ENCODE measurements at regions not wholly inside any gene's neighbourhood (a gene's known extent, or its start where the extent isn't known, plus 50 kb on each side); places are given as distances from the start of the nearest gene placed in this dataset.

DNA sequence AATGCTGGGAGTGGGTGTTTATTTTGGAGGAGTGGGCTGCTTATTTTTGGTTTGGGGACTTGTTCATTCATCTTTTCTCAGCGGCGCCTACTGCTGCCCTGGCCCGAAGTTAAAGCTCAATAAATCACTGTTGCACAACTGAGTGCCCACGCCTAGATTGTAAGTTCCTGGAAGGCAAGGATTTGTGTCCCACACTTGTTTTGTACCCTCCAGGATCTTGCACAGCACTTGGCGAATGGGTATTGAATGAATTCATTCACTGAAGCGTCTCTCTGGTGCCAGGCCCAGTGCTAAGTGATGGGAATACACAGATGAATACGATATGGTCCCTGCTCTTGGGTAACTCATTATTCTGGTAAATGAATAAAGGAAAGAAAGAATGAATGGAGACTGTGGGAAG lies 153.3 kb upstream of the PARP11 start:
- Mint-ChIP-seq H3K27me3 (no peaks in the 10 kb centered on the region), H3K27ac (no peak overlapping the region), H3K9me3 (no peaks in the 10 kb centered on the region), H3K36me3 (no peaks in the 10 kb centered on the region), H3K4me1 (peaks cover 53% of the 10 kb centered on the region), H3K4me3 (no peak overlapping the region)

DNA sequence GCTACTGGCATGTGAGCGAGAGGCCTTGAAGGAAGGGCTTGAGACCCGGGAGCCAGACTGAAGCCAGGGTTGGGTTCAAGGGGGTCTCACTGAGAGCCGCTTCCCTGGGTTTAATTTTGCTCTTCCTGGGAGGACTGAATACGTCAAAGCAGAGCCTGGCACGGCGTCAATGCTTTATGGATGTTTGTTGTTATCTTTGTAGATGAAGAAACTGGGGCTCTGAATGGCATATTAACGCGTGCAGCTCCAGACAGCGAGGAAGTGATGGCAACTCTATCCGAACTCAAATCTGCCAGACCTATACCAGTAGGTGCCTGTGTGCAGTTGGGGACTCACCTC lies 152.8 kb upstream of the PARP11 start:
- peaks cover 53% of the 10 kb centered on the region for H3K4me1 Mint-ChIP-seq
- no peaks in the 10 kb centered on the region for H3K9me3 Mint-ChIP-seq
- no peaks in the 10 kb centered on the region for H3K36me3 Mint-ChIP-seq
- H3K4me3 Mint-ChIP-seq = no peak overlapping the region
- no peaks in the 10 kb centered on the region for H3K27me3 Mint-ChIP-seq
- no peak overlapping the region for H3K27ac Mint-ChIP-seq

DNA sequence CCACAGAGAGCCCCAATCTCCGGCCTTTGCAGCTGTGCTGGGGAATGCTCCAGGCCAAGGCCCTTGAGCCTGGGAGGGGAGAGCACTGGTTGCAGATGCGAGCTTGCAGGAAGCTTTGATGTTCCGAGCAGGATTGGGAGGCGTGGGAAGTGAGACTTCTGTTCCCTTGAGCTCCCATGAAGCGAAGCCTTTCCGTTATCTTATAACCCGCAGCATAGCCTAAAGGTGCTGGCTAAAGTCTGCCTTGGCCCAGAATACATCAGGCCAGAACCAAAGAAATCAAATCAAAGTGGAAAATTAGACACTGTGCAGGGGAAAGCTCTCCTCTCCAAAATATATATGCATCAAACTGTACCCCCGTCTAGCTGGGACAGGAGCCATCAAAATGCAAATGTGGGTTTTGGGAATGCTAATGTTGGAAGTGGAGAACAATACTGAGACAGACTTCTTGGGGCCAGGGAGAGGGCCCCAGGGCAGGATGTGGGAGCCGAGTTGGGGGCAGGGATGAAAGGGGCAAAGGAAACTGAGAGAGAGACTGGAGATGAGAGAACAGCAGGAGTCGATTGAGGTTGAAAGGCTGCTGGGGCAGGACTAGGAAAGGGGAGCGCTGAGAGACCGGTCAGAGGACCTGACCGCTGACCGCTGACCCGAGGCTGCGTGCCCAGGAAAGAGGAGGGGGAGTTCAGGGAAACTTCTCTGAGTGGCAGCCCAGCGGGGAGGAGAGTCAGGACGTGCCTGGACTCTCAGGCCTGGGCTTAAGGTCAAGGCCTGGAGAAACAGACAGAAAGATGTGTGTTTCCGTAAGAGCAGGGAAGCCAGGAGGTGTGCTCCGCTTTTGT lies 152.2 kb upstream of the PARP11 start:
- H3K4me1 Mint-ChIP-seq = peaks cover 49% of the 10 kb centered on the region
- H3K36me3 Mint-ChIP-seq = no peaks in the 10 kb centered on the region
- H3K4me3 Mint-ChIP-seq = no peak overlapping the region
- H3K9me3 Mint-ChIP-seq = no peaks in the 10 kb centered on the region
- no peaks in the 10 kb centered on the region for H3K27me3 Mint-ChIP-seq
- H3K27ac Mint-ChIP-seq = no peak overlapping the region

DNA sequence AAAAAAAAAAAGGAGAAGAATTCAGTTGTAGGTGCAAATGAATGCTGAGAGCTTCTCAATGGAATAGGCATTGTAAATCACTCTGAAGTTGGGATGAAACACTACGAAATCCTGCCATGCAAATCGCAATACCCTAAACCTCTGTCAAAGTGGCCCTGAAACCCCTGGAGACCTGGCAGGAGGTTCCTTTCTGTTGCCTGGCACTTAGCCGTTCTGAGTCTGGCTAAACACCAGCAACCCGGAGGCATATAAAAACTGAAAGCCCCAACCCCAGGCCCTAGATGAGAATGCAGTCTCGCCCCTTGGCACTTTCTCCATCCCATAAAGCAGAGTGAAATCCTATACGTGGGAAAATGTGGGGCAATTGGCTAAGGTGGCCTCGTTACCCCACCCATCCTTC lies 151.5 kb upstream of the PARP11 start:
- H3K36me3 Mint-ChIP-seq = no peaks in the 10 kb centered on the region
- peaks cover 42% of the 10 kb centered on the region for H3K4me1 Mint-ChIP-seq
- H3K9me3 Mint-ChIP-seq = no peaks in the 10 kb centered on the region
- no peaks in the 10 kb centered on the region for H3K27me3 Mint-ChIP-seq
- H3K27ac Mint-ChIP-seq = no peak overlapping the region
- H3K4me3 Mint-ChIP-seq = no peak overlapping the region

DNA sequence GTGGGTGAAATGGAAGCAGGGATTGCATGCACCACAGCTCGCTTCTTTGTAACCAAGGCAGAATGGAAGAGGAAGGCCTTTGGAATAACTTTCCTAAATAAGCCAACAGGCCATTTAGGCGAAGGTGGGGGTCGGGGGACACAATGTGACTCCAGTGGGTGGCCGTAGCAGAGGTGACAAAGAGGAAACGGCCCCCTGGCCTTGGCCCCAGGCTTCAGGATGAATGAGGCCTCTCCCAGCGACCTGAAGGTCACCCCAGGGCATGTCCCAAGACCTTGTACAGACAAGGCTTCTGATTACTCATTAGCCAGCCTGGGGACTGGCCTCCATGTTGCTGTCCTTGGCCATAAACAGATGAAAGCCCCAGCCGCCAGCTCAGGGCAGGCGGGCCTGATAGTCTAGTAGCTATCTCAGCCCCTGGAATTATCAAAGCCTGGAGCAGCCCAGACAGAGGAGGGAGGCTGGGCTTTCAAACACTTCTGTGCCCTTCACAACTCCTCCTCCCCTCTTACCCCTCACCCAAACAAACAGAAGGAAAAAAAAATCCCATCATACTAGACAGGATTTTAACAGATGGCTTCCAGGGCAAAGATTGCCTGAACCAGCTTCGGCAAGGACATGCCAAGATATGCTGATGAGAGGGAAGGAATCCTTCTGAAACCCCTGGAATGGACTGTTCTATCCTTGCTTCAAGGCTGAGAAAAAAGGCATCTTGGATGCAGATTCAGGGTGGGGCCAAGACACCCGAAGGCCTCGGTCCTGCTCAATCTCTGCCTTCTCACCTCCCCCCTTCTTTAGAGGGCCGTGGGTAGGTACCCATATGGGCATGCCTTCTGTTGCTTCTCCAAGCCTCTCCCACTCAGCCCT lies 142.3 kb upstream of the PARP11 start:
- Mint-ChIP-seq H3K27ac (no peak overlapping the region), H3K4me1 (no peaks in the 10 kb centered on the region), H3K9me3 (no peaks in the 10 kb centered on the region)

DNA sequence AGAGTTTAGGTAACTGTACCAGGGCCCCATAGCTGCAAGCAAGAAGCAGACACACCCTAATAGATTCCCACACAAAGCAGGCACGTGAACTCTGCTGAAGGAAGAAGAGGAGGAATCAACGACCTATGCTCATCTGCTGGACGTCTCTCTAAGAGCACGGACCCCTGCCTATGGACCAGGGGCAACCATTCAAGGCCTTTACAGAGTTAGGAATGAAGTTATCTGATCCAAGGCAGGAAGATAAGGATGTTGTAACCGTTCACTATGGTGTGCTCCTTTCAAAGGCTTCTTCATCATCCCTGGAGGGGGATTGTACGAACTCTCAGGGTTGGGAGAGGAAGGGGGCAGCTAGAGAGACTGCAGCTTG lies 141.6 kb upstream of the PARP11 start:
- H3K9me3 Mint-ChIP-seq = no peaks in the 10 kb centered on the region
- H3K27ac Mint-ChIP-seq = no peak overlapping the region
- no peak overlapping the region for H3K4me3 Mint-ChIP-seq
- H3K36me3 Mint-ChIP-seq = no peaks in the 10 kb centered on the region
- no peaks in the 10 kb centered on the region for H3K4me1 Mint-ChIP-seq
- H3K27me3 Mint-ChIP-seq = no peaks in the 10 kb centered on the region

More for the DNA sequence above, 142.3 kb upstream of the PARP11 start:
- no peaks in the 10 kb centered on the region for H3K27me3 Mint-ChIP-seq
- no peaks in the 10 kb centered on the region for H3K36me3 Mint-ChIP-seq
- H3K4me3 Mint-ChIP-seq = no peak overlapping the region

DNA sequence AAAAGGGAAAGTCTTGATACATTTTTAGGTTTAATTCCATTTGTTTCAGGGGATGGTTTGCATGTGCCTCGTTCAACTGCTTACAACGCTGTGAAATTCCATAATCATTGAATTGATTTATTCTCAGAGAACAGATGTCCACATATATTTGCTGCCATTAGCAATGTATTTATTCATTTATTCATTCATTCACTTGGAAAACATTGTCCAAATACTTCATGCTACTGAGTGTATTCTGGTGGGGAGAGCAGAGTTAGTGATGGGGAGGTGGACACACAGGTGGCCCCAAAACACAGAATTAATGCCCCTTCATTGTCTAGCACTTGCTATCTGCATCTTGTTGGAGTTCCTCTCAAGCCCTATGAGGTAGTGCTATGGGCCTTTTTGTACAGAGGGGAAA lies 141.2 kb upstream of the PARP11 start:
- Mint-ChIP-seq H3K27ac (no peak overlapping the region), H3K27me3 (no peaks in the 10 kb centered on the region), H3K4me3 (no peak overlapping the region), H3K9me3 (no peaks in the 10 kb centered on the region), H3K4me1 (no peaks in the 10 kb centered on the region), H3K36me3 (no peaks in the 10 kb centered on the region)

DNA sequence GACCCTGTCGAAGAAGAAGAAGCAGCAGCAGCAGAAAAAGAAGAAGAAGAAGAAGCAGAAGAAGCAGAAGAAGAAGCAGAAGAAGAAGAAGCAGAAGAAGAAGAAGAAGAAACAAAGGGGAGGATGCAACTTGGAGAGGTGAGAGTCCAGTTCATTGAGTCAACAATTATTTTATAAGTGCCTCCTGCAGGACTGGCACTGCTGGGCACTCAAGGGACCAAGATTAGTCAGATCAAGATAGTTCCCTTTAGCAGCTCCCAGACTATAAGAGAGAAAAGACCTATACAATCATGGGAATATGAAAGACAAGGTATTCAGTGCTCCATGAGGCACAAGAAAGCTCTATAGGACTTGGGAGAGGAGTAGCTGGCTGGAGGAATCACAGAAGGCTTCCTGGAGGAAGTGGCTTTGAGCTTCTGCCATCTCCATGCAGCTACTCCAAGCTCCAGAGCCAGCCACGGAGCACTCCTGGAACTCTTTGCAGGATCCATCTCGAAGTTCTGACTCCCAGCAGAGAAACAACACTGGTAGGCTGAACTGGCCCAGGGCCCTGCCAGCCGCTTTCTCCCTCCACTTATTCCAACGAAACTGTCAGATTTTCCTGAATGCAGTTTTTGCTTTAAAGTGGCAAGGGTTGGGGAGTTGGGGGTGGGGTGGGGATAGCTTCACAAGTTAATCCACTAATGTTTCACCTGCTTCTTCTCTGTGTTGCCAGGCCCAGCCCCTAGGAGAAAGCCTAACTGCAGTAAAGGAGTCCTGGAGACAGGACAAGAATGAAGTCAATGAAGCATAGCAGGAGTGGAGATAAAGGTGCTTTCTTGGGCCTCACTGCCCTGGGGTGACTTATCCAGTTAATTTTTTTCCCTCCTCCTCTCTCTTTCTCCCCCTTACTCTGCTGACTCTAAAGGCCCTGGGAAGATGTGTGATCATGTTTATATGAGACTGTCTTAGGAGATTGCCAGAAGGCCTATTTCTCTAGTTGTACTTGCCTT lies 140.1 kb upstream of the PARP11 start:
- Mint-ChIP-seq H3K9me3 (no peaks in the 10 kb centered on the region), H3K27ac (no peak overlapping the region), H3K27me3 (no peaks in the 10 kb centered on the region), H3K4me1 (no peaks in the 10 kb centered on the region), H3K4me3 (no peak overlapping the region), H3K36me3 (no peaks in the 10 kb centered on the region)

DNA sequence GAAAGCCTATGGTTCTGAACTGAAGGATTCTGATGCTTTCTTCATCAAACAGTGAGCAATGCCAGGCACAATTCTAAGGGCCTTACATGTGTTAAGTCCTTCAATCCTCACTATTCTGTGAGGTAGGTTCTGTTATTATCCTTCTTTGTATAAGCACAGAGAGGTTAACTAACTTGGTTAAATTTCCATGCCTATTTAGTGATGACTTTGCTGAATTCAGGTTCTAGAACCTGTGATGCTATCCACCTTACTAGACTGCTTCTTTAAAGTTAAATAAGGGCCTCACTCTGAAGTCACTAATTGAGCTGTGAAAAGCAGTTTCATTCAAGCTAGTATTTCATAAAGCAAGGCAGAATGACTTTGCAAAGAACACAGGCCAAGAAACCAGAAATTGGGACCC lies 138.9 kb upstream of the PARP11 start:
- no peak overlapping the region for H3K4me3 Mint-ChIP-seq
- H3K4me1 Mint-ChIP-seq = no peaks in the 10 kb centered on the region
- H3K27ac Mint-ChIP-seq = no peak overlapping the region
- H3K36me3 Mint-ChIP-seq = no peaks in the 10 kb centered on the region
- no peaks in the 10 kb centered on the region for H3K9me3 Mint-ChIP-seq
- H3K27me3 Mint-ChIP-seq = no peaks in the 10 kb centered on the region

DNA sequence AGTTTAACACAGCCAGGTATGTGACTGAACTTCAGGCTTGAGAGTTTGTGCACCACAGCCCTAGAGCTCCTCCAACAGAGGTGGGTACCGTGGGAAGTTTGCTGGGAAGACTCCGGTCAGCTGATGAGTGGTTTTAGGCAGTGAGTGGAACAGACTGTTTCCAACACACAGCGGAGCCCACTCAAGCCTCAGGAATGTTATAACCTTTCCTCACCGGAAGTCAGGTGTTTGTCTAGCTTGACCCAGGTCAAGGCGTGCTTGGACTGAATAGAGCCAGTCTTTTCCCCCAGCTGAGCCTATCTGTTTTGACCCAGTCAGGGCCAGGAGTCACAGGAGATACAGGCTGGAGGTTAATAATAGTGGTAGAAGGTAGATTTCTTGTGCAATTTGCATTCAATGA lies 138.4 kb upstream of the PARP11 start:
- no peak overlapping the region for H3K4me3 Mint-ChIP-seq
- H3K36me3 Mint-ChIP-seq = no peaks in the 10 kb centered on the region
- no peaks in the 10 kb centered on the region for H3K27me3 Mint-ChIP-seq
- no peaks in the 10 kb centered on the region for H3K4me1 Mint-ChIP-seq
- H3K9me3 Mint-ChIP-seq = no peaks in the 10 kb centered on the region
- H3K27ac Mint-ChIP-seq = no peak overlapping the region

DNA sequence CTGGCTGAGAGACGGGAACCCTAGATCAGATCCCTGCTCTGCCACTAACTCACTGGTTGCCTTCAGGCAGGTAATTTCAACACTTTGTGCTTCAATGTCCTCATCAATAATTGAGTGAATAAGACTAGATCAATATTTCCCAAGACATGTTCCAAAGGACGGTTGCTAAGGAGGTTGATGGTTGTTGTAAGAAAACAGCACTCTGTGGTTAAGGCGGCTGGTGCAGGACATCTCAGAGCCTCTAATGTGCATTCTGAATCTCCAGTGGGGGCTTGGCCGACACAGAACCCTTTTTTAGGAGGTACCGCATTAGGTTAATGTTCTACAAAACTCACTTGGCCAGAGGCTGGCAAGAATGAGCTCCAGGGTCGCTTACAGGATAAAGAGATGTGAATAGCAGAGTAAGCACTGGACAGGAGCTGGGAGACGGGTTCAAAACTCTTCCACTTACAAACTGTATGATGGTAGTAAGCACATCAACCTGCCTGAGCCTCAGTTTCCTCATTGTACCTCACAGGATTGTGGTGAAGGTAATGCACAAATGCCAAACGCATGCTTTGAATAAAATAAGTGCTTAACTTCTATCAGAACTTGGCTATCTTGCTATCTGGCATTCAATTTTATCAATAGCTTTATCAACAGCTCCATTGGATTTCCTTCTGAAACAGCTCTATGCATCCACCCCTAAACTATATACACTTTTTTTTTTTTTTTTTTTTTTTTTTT lies 136.9 kb upstream of the PARP11 start:
- H3K36me3 Mint-ChIP-seq = no peaks in the 10 kb centered on the region
- no peaks in the 10 kb centered on the region for H3K27me3 Mint-ChIP-seq
- H3K9me3 Mint-ChIP-seq = no peaks in the 10 kb centered on the region
- no peak overlapping the region for H3K27ac Mint-ChIP-seq
- H3K4me1 Mint-ChIP-seq = no peaks in the 10 kb centered on the region
- no peak overlapping the region for H3K4me3 Mint-ChIP-seq

DNA sequence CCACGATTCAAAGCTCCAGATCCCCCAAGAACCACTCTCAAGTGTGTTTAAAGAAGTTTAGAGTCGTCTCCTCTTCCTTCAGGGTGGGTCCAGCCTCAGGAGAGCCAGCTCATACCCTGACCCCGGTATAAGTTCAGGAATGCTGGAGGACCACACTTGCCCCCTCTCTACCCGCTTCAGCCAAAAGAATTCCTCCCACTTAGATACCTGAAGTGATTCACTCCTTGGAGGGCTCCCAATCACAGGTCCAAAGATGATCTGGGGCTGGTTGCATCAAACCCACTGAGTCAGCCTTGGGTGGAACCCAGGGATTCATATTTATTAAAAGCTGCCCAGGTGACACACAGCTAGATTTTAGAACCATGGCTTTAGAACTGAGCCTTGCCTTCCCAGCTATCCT lies 133.5 kb upstream of the PARP11 start:
- Mint-ChIP-seq H3K9me3 (no peaks in the 10 kb centered on the region), H3K36me3 (no peaks in the 10 kb centered on the region), H3K27me3 (no peaks in the 10 kb centered on the region), H3K27ac (no peak overlapping the region), H3K4me1 (no peaks in the 10 kb centered on the region), H3K4me3 (no peak overlapping the region)

DNA sequence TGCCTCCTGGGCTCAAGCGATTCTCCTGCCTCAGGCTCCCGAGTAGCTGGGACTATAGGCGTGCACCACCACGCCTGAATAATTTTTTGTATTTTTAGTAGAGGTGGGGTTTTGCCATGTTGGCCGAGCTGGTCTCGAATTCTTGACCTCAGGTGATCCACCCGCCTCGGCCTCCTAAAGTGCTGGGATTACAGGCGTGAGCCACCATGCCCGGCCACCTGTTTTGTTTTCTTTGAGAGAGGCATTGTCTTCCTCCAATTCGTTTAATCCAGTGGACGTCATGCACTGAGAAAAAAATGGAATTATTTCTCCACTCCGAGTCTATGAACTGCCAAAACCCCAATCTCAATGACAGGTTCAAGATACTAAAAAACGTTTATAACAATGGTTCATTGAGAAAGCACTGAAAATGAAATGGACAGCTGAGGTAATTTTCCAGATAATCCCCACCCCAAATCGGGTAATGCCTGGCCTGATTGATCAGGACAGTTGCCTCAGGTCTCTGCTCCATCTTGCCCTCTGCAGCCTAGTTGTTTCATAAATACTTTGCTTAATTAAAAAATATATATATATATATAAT lies 132.7 kb upstream of the PARP11 start:
- Mint-ChIP-seq H3K4me3 (no peak overlapping the region), H3K27ac (no peak overlapping the region), H3K27me3 (no peaks in the 10 kb centered on the region), H3K4me1 (no peaks in the 10 kb centered on the region), H3K36me3 (no peaks in the 10 kb centered on the region), H3K9me3 (no peaks in the 10 kb centered on the region)

DNA sequence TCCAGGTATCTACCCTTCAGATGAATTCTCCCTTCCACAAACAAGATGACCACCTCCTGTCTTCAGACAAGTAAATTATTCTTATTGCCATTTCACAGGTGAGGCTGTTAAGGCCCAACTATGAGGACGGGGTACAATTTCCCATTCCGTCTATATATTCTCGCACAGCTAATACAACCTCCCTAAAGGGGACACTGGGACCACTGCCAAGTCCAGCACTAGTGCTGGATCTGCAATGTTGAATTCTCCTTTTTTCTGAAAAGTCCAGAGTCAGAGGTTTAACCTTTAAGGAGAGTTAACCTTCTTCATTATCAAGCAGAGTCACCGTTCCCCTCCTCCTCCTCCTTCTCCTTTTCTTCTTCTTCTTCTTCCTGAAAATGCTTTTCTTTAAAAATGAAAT lies 130.4 kb upstream of the PARP11 start:
- no peaks in the 10 kb centered on the region for H3K9me3 Mint-ChIP-seq
- H3K36me3 Mint-ChIP-seq = no peaks in the 10 kb centered on the region
- H3K27me3 Mint-ChIP-seq = no peaks in the 10 kb centered on the region
- no peak overlapping the region for H3K4me3 Mint-ChIP-seq
- no peak overlapping the region for H3K27ac Mint-ChIP-seq
- H3K4me1 Mint-ChIP-seq = peaks cover 12% of the 10 kb centered on the region

DNA sequence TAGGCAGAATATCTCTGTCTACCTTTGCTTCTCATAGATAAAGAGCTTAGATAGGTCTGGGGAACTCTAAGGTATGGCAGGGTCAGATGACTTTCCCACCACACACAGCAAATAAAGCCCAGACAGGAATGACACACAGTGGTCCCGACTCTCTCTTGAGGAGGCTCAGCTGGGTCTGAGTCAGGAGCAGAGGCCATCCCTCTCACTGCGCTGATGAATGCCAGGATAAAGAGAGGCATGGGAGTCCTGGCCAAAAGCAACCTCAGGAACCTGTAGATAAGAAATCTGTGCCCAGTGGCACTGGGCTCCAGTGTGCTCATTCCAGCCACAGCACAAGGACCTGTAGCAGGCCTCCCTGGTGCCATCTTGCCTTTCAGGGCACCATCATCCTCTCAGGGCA lies 129.4 kb upstream of the PARP11 start:
- Mint-ChIP-seq H3K4me1 (peaks cover 19% of the 10 kb centered on the region), H3K4me3 (no peak overlapping the region), H3K9me3 (no peaks in the 10 kb centered on the region), H3K36me3 (no peaks in the 10 kb centered on the region), H3K27ac (no peak overlapping the region), H3K27me3 (no peaks in the 10 kb centered on the region)
